ENCODE measurements at regions not wholly inside any gene's neighbourhood (a gene's known extent, or its start where the extent isn't known, plus 50 kb on each side); places are given as distances from the start of the nearest gene placed in this dataset.

GRCh38 chr12:22919883-22920282, 294.9 kb downstream of the ETNK1 start:
- DNase-seq = no peak
- TF ChIP-seq, protein P1, sequence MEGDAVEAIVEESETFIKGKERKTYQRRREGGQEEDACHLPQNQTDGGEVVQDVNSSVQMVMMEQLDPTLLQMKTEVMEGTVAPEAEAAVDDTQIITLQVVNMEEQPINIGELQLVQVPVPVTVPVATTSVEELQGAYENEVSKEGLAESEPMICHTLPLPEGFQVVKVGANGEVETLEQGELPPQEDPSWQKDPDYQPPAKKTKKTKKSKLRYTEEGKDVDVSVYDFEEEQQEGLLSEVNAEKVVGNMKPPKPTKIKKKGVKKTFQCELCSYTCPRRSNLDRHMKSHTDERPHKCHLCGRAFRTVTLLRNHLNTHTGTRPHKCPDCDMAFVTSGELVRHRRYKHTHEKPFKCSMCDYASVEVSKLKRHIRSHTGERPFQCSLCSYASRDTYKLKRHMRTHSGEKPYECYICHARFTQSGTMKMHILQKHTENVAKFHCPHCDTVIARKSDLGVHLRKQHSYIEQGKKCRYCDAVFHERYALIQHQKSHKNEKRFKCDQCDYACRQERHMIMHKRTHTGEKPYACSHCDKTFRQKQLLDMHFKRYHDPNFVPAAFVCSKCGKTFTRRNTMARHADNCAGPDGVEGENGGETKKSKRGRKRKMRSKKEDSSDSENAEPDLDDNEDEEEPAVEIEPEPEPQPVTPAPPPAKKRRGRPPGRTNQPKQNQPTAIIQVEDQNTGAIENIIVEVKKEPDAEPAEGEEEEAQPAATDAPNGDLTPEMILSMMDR (IDR thresholded peaks at IDR 0.05; ENCODE audit: low read depth, low read length) = no peak
- Histone ChIP-seq H3K27me3 (no peaks in the 10 kb centered on the region), H3K36me3 (no peaks in the 10 kb centered on the region), H3K9me3 (no peaks in the 10 kb centered on the region), H3K4me3 (ENCODE audit: low read depth, low read length) (no peak overlapping the region), H3K4me1 (no peaks in the 10 kb centered on the region)

DNA sequence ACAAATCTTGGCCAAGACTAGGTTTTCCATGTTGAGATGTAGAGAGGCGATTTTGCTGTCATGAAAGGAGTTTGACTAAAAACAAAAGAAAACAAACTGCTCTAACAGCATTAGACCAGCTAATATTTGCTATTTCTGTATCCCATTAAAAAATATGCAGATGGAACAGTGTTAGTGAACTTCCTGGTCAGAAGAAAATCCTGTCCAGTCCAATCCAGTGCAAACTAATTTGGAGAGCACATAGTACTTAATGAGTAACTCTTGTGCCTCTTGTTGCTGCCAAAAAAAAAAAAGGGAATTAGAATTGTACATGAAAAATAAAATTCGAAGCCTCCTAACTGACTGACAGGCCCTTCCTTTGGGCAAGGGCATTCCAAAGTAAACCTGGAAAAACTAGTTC, 298.8 kb downstream of the ETNK1 start:
- TF ChIP-seq, protein P1 (IDR thresholded peaks at IDR 0.05; ENCODE audit: low read depth, low read length) = no peak
- Histone ChIP-seq H3K9me3 (no peaks in the 10 kb centered on the region), H3K36me3 (no peaks in the 10 kb centered on the region)

GRCh38 chr12:22924391-22924790, 299.4 kb downstream of the ETNK1 start:
- Histone ChIP-seq H3K4me1 (no peaks in the 10 kb centered on the region), H3K4me3 (ENCODE audit: low read depth, low read length) (no peak overlapping the region), H3K27me3 (no peaks in the 10 kb centered on the region), H3K36me3 (no peaks in the 10 kb centered on the region), H3K9me3 (no peaks in the 10 kb centered on the region)
- no peak for DNase-seq
- TF ChIP-seq, protein P1 (IDR thresholded peaks at IDR 0.05; ENCODE audit: low read depth, low read length) = no peak

More for the DNA sequence above, 298.8 kb downstream of the ETNK1 start:
- no peaks in the 10 kb centered on the region for H3K4me1 ChIP-seq
- no peaks in the 10 kb centered on the region for H3K27me3 ChIP-seq
- no peak overlapping the region for H3K4me3 ChIP-seq (ENCODE audit: low read depth, low read length)
- no peak for DNase-seq

- H3K9me3 ChIP-seq = no peaks in the 10 kb centered on the region
- no peak overlapping the region for H3K4me3 ChIP-seq (ENCODE audit: low read depth, low read length)
- H3K4me1 ChIP-seq = no peaks in the 10 kb centered on the region
- no peak for DNase-seq
- TF ChIP-seq, protein P1 (IDR thresholded peaks at IDR 0.05; ENCODE audit: low read depth, low read length) = no peak
- no peaks in the 10 kb centered on the region for H3K36me3 ChIP-seq
- H3K27me3 ChIP-seq = no peaks in the 10 kb centered on the region
These were observed 300.7 kb downstream of the ETNK1 start for GRCh38 chr12:22925623-22926022.

DNA sequence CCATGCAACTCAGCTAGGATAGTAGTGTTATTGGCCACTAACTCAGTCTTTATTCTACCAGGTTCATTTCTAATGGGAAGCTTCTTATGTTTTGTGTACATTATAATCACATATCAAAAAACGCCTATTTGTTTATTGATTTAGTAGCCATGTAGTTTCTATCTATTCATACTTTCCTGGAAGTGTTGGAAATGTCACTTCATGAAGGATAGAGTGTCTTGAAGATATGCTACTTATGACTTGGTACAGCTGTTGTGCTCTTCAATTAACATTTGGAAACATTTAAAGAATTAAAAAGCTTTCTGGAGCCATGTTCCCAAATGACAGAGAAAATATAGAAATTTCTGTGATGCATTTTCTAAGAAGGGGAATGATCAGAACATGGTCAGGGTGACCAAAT, 307.5 kb downstream of the ETNK1 start:
- H3K4me1 ChIP-seq = peaks cover 6% of the 10 kb centered on the region
- no peaks in the 10 kb centered on the region for H3K36me3 ChIP-seq
- H3K27me3 ChIP-seq = no peaks in the 10 kb centered on the region
- H3K4me3 ChIP-seq (ENCODE audit: low read depth, low read length) = no peak overlapping the region
- no peaks in the 10 kb centered on the region for H3K9me3 ChIP-seq
- no peak for DNase-seq
- TF ChIP-seq, protein P1 (IDR thresholded peaks at IDR 0.05; ENCODE audit: low read depth, low read length) = no peak

GRCh38 chr12:22935090-22935489, 310.1 kb downstream of the ETNK1 start:
- Histone ChIP-seq H3K4me1 (peaks cover 6% of the 10 kb centered on the region), H3K36me3 (no peaks in the 10 kb centered on the region), H3K27me3 (no peaks in the 10 kb centered on the region), H3K9me3 (no peaks in the 10 kb centered on the region), H3K4me3 (ENCODE audit: low read depth, low read length) (peak overlapping the region; percentile 68)
- TF ChIP-seq, protein P1 (IDR thresholded peaks at IDR 0.05; ENCODE audit: low read depth, low read length) = peak; percentile 31
- peak; percentile 94 for DNase-seq
